ENCODE measurements at regions not wholly inside any gene's neighbourhood (a gene's known extent, or its start where the extent isn't known, plus 50 kb on each side); places are given as distances from the start of the nearest gene placed in this dataset.

DNA sequence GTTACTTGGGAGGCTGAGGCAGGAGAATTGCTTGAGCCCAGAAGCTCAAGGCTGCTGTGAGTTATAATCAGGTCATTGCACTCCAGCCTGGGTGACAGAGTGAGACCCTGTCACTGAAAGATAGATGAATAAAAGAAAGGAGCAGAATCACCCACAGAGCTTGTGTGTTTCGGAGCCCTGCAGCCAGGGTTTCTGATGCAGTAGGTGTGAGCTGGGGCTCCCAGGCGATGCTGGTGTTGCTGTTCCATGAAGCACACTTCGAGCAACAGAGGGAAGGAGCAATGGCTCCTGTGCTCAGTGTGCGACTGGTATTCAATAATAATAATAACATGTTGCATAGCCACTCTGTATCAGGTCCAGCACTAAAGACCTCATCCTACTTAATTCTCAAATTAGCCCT is 197.5 kb upstream of the CST7 start:
- intact Hi-C loops (cut with DNase I, micrococcal nuclease): no loop called here
- DNase-seq: no peak
- H3K4me3 ChIP-seq: no peak overlapping the region
- no peaks in the 10 kb centered on the region for H3K36me3 ChIP-seq (ENCODE audit: low read depth)
- no peak for ATAC-seq
- TF ChIP-seq, protein P1, sequence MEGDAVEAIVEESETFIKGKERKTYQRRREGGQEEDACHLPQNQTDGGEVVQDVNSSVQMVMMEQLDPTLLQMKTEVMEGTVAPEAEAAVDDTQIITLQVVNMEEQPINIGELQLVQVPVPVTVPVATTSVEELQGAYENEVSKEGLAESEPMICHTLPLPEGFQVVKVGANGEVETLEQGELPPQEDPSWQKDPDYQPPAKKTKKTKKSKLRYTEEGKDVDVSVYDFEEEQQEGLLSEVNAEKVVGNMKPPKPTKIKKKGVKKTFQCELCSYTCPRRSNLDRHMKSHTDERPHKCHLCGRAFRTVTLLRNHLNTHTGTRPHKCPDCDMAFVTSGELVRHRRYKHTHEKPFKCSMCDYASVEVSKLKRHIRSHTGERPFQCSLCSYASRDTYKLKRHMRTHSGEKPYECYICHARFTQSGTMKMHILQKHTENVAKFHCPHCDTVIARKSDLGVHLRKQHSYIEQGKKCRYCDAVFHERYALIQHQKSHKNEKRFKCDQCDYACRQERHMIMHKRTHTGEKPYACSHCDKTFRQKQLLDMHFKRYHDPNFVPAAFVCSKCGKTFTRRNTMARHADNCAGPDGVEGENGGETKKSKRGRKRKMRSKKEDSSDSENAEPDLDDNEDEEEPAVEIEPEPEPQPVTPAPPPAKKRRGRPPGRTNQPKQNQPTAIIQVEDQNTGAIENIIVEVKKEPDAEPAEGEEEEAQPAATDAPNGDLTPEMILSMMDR (IDR thresholded peaks at IDR 0.05): no peak
- peaks cover under 1% of the 10 kb centered on the region for H3K4me1 ChIP-seq (ENCODE audit: low read depth)
- H3K9me3 ChIP-seq: no peaks in the 10 kb centered on the region

DNA sequence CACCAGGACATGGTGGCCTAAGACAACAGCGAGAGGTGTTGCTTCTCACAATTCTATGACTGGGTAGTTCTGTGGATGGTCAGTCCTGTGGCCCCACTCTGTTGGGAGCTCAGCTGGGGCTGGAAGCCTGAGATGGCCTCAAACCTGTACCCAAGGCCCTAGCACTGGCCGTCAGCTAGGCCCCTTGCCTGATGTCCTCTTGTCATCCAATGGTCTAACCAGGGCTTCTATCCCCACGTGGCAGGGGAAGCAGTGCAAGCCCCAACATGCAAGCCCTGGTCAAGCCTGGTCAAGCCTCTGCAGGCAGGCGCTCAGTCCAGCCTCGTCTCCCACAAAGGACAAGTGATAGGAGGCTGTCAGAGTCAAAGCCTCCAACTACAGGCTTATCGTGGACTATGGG is 196.5 kb upstream of the CST7 start:
- H3K9me3 ChIP-seq: no peaks in the 10 kb centered on the region
- H3K36me3 ChIP-seq (ENCODE audit: low read depth): no peaks in the 10 kb centered on the region
- no peak for ATAC-seq
- DNase-seq: no peak
- H3K4me1 ChIP-seq (ENCODE audit: low read depth): no peaks in the 10 kb centered on the region
- no peak overlapping the region for H3K4me3 ChIP-seq
- intact Hi-C loops (cut with DNase I, micrococcal nuclease): no loop called here
- TF ChIP-seq, protein P1 (IDR thresholded peaks at IDR 0.05): no peak

DNA sequence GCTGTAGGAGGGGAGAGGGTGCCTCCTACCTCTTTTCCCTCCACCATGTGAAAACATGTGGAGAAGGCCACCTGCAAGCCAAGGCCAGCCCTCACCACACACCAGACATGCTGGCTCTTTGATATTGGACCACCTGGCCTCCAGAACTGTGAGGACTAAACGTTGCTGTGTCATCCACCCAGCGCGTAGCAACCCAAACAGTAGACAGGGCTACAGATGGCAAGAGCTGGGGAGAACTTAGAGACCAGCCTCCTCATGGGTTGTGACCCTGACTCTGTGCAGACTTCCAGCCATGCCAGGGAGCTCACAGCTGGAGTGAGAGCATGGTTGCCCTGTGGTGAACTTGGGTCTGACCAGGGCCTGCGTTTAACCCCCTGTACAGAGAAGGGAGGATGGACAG is 195.9 kb upstream of the CST7 start:
- TF ChIP-seq, protein P1 (IDR thresholded peaks at IDR 0.05): no peak
- DNase-seq (no peak), ATAC-seq (no peak)
- no peak overlapping the region for H3K4me3 ChIP-seq
- no peaks in the 10 kb centered on the region for H3K4me1 ChIP-seq (ENCODE audit: low read depth)
- H3K36me3 ChIP-seq (ENCODE audit: low read depth): no peaks in the 10 kb centered on the region
- H3K9me3 ChIP-seq: no peaks in the 10 kb centered on the region
- intact Hi-C loops (cut with DNase I, micrococcal nuclease): no loop called here

DNA sequence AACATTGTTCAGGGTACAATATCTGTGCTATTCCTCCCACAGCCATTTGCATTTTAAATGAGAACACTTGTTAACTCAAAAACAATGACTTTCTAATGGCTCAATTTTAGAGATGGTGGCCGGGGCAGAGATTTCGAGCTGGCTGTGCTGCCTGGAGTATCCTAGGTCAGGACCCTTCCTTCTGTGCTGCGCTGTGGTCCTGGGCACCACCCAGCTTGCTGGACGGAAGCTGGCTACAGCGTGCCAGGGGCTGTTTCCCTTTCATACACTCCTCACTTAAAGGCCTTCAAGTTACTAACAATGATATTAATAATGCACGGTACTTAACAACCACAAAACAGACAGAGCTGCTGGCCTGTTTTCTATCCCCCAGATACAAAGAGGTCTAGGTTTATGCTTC is 194.4 kb upstream of the CST7 start:
- Histone ChIP-seq H3K9me3 (no peaks in the 10 kb centered on the region), H3K4me3 (no peak overlapping the region), H3K36me3 (ENCODE audit: low read depth) (no peaks in the 10 kb centered on the region), H3K4me1 (ENCODE audit: low read depth) (no peaks in the 10 kb centered on the region)
- ATAC-seq (no peak), DNase-seq (no peak)
- TF ChIP-seq, protein P1 (IDR thresholded peaks at IDR 0.05): no peak
- intact Hi-C loops (cut with DNase I, micrococcal nuclease): no loop called here

DNA sequence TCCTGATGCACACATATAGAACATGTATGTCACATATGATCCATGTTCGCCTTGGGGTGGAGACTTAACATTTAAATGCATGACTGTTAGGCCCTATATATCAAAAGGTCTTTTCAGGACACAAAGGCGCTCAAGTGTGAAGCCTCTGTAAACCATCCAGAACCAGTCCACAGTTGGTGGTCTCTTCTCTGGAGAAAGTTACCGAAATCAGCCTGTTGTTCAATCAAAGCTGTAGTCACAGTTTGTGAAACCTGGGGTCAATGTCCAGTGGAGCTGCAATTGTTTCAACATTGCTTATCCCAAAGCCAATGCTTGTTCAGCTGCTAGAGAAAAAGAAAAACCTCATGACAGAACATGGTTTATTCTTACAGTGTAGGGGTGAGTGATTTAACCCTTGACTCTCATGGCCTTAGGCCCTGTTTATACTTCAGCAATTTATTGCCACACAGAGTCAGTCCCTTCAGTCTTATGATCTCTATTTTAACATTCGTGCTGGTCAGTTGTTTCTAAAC is 193.6 kb upstream of the CST7 start:
- ATAC-seq: peak; percentile 17
- no peaks in the 10 kb centered on the region for H3K36me3 ChIP-seq (ENCODE audit: low read depth)
- TF ChIP-seq, protein P1 (IDR thresholded peaks at IDR 0.05): no peak
- intact Hi-C loops (cut with DNase I, micrococcal nuclease): no loop called here
- no peak for DNase-seq
- H3K4me3 ChIP-seq: no peak overlapping the region
- no peaks in the 10 kb centered on the region for H3K9me3 ChIP-seq
- no peaks in the 10 kb centered on the region for H3K4me1 ChIP-seq (ENCODE audit: low read depth)

Measured in mucosa of descending colon (tissue), 3 donors.